Activated CD4-positive, alpha-beta T cell treated with anti-CD3 and anti-CD28 coated beads, Interleukin-2, Interleukin-4, amounts not matched to agents 100 ng/mL and 50 ng/mL, durations not matched to agents 16 hours and 8 hours (primary cell): ENCODE measurements at regions not wholly inside any gene's neighbourhood (a gene's known extent, or its start where the extent isn't known, plus 50 kb on each side); places are given as distances from the start of the nearest gene placed in this dataset.

Source experiments
- DNase-seq: peaks from one replicate; pipeline ENCODE4 v3.0.0-alpha.2; 2020; ENCODE audit warnings: low spot score

- DNase-seq: no peak
Observed at GRCh38 chr17:77419095-77419494, 278.3 kb downstream of the SEC14L1 start.

GRCh38 chr17:77419547-77420094 is 278.9 kb downstream of the SEC14L1 start:
- DNase-seq: no peak

- DNase-seq: no peak
Observed at GRCh38 chr17:77420095-77420803, 279.5 kb downstream of the SEC14L1 start.

- DNase-seq: no peak
Observed at GRCh38 chr17:77420804-77421629, 280.2 kb downstream of the SEC14L1 start.

GRCh38 chr17:77421630-77421972 is 280.8 kb downstream of the SEC14L1 start:
- no peak for DNase-seq

GRCh38 chr17:77422104-77422747 is 281.5 kb downstream of the SEC14L1 start:
- DNase-seq: no peak

- DNase-seq: no peak
Observed at GRCh38 chr17:77422748-77423113, 282.0 kb downstream of the SEC14L1 start.

- DNase-seq: no peak
Observed at GRCh38 chr17:77423589-77424451, 283.1 kb downstream of the SEC14L1 start.

GRCh38 chr17:77424585-77425344 is 284.0 kb downstream of the SEC14L1 start:
- no peak for DNase-seq

- DNase-seq: no peak
Observed at GRCh38 chr17:77425348-77425747, 284.6 kb downstream of the SEC14L1 start.

GRCh38 chr17:77425791-77426641 is 285.2 kb downstream of the SEC14L1 start:
- DNase-seq: no peak

GRCh38 chr17:77426676-77427386 is 286.1 kb downstream of the SEC14L1 start:
- no peak for DNase-seq

- DNase-seq: no peak
Observed at GRCh38 chr17:77427391-77427991, 286.7 kb downstream of the SEC14L1 start.

GRCh38 chr17:77428020-77428748 is 287.4 kb downstream of the SEC14L1 start:
- no peak for DNase-seq

- DNase-seq: no peak
Observed at GRCh38 chr17:77428749-77429368, 288.1 kb downstream of the SEC14L1 start.

- no peak for DNase-seq
Observed at GRCh38 chr17:77429369-77429968, 288.7 kb downstream of the SEC14L1 start.

- DNase-seq: peak; percentile 81
Observed at GRCh38 chr17:77429969-77430752, 289.4 kb downstream of the SEC14L1 start.
